GM19238 (cell line): ENCODE measurements at regions not wholly inside any gene's neighbourhood (a gene's known extent, or its start where the extent isn't known, plus 50 kb on each side); places are given as distances from the start of the nearest gene placed in this dataset.
"Not testable (repeated sequence)": the region's sequence is repeated elsewhere in the genome, so short reads cannot be mapped to it uniquely, and the experiment has no call there.

ENCODE experiments used
- DNase-seq: peaks from one replicate; pipeline ENCODE4 v3.0.0; 2011; ENCODE audit warnings: low spot score; ENCODE audit not compliant: insufficient read length

GRCh38 chr21:14827468-14827867, 237.3 kb downstream of the NRIP1 start:
- DNase-seq = no peak

- no peak for DNase-seq
These were observed 238.2 kb downstream of the NRIP1 start for GRCh38 chr21:14826630-14827029.

- peak; percentile 7 for DNase-seq
These were observed 239.3 kb downstream of the NRIP1 start for GRCh38 chr21:14825514-14825974.

- DNase-seq = no peak
These were observed 240.7 kb downstream of the NRIP1 start for GRCh38 chr21:14824126-14824525.

GRCh38 chr21:14817311-14817710, 247.5 kb downstream of the NRIP1 start:
- no peak for DNase-seq

- DNase-seq = no peak
These were observed 249.8 kb downstream of the NRIP1 start for GRCh38 chr21:14814991-14815390.

GRCh38 chr21:14814282-14814681, 250.5 kb downstream of the NRIP1 start:
- no peak for DNase-seq

- not testable (repeated sequence) for DNase-seq
These were observed 258.1 kb upstream of the SAMSN1 start for GRCh38 chr21:14804170-14804569.

- no peak for DNase-seq
These were observed 251.4 kb upstream of the SAMSN1 start for GRCh38 chr21:14797543-14797942.

- no peak for DNase-seq
These were observed 241.2 kb upstream of the SAMSN1 start for GRCh38 chr21:14787312-14787711.

- DNase-seq = no peak
These were observed 239.6 kb upstream of the SAMSN1 start for GRCh38 chr21:14785679-14786078.

GRCh38 chr21:14773777-14774345, 227.7 kb upstream of the SAMSN1 start:
- DNase-seq = no peak

- no peak for DNase-seq
These were observed 225.5 kb upstream of the SAMSN1 start for GRCh38 chr21:14771593-14771992.

GRCh38 chr21:14768042-14768441, 221.9 kb upstream of the SAMSN1 start:
- DNase-seq = no peak

GRCh38 chr21:14767192-14767852, 221.2 kb upstream of the SAMSN1 start:
- DNase-seq = no peak

- no peak for DNase-seq
These were observed 220.1 kb upstream of the SAMSN1 start for GRCh38 chr21:14766241-14766640.

- no peak for DNase-seq
These were observed 217.6 kb upstream of the SAMSN1 start for GRCh38 chr21:14763695-14764064.

- DNase-seq = peak; percentile 21
These were observed 216.9 kb upstream of the SAMSN1 start for GRCh38 chr21:14762734-14763694.

GRCh38 chr21:14762327-14762726, 216.2 kb upstream of the SAMSN1 start:
- no peak for DNase-seq

GRCh38 chr21:14759285-14759684, 213.2 kb upstream of the SAMSN1 start:
- DNase-seq = no peak

- DNase-seq = no peak
These were observed 212.7 kb upstream of the SAMSN1 start for GRCh38 chr21:14758849-14759248.
